ENCODE measurements at regions not wholly inside any gene's neighbourhood (a gene's known extent, or its start where the extent isn't known, plus 50 kb on each side); places are given as distances from the start of the nearest gene placed in this dataset.

GRCh38 chr9:100670719-100671118, 92.8 kb downstream of the CAVIN4 start:
- Histone ChIP-seq H3K9me3 (ENCODE audit: severe bottlenecking) (no peaks in the 10 kb centered on the region), H3K27ac (ENCODE audit: poor library complexity, severe bottlenecking) (no peak overlapping the region), H3K36me3 (ENCODE audit: low read depth) (no peaks in the 10 kb centered on the region), H3K4me3 (ENCODE audit: severe bottlenecking) (no peak overlapping the region), H3K27me3 (ENCODE audit: insufficient read depth, poor library complexity, severe bottlenecking) (no peaks in the 10 kb centered on the region), H3K4me1 (ENCODE audit: insufficient read depth, poor library complexity, severe bottlenecking) (no peaks in the 10 kb centered on the region)
- no peak for DNase-seq (ENCODE audit: low spot score)
- no peak for TF ChIP-seq CTCF (IDR thresholded peaks at IDR 0.05; ENCODE audit: poor library complexity, severe bottlenecking)
- no peak for ATAC-seq (ENCODE audit: low read depth)

- no peaks in the 10 kb centered on the region for H3K36me3 ChIP-seq (ENCODE audit: low read depth)
- ATAC-seq (ENCODE audit: low read depth) (no peak), DNase-seq (ENCODE audit: low spot score) (no peak)
- H3K9me3 ChIP-seq (ENCODE audit: severe bottlenecking) = no peaks in the 10 kb centered on the region
- H3K4me1 ChIP-seq (ENCODE audit: insufficient read depth, poor library complexity, severe bottlenecking) = no peaks in the 10 kb centered on the region
- H3K27ac ChIP-seq (ENCODE audit: poor library complexity, severe bottlenecking) = no peak overlapping the region
- no peaks in the 10 kb centered on the region for H3K27me3 ChIP-seq (ENCODE audit: insufficient read depth, poor library complexity, severe bottlenecking)
- no peak for TF ChIP-seq CTCF (IDR thresholded peaks at IDR 0.05; ENCODE audit: poor library complexity, severe bottlenecking)
- no peak overlapping the region for H3K4me3 ChIP-seq (ENCODE audit: severe bottlenecking)
Measured at GRCh38 chr9:100671898-100672297, 94.0 kb downstream of the CAVIN4 start.

GRCh38 chr9:100673249-100673648, 95.4 kb downstream of the CAVIN4 start:
- Histone ChIP-seq H3K36me3 (ENCODE audit: low read depth) (no peaks in the 10 kb centered on the region), H3K4me3 (ENCODE audit: severe bottlenecking) (no peak overlapping the region), H3K27ac (ENCODE audit: poor library complexity, severe bottlenecking) (no peak overlapping the region), H3K9me3 (ENCODE audit: severe bottlenecking) (no peaks in the 10 kb centered on the region), H3K4me1 (ENCODE audit: insufficient read depth, poor library complexity, severe bottlenecking) (no peaks in the 10 kb centered on the region), H3K27me3 (ENCODE audit: insufficient read depth, poor library complexity, severe bottlenecking) (no peaks in the 10 kb centered on the region)
- DNase-seq (ENCODE audit: low spot score) (no peak), ATAC-seq (ENCODE audit: low read depth) (no peak)
- no peak for TF ChIP-seq CTCF (IDR thresholded peaks at IDR 0.05; ENCODE audit: poor library complexity, severe bottlenecking)

GRCh38 chr9:100674419-100675122, 96.7 kb downstream of the CAVIN4 start:
- ATAC-seq (ENCODE audit: low read depth) (no peak), DNase-seq (ENCODE audit: low spot score) (no peak)
- no peak for TF ChIP-seq CTCF (IDR thresholded peaks at IDR 0.05; ENCODE audit: poor library complexity, severe bottlenecking)
- H3K4me3 ChIP-seq (ENCODE audit: severe bottlenecking) = no peak overlapping the region
- H3K36me3 ChIP-seq (ENCODE audit: low read depth) = no peaks in the 10 kb centered on the region
- no peaks in the 10 kb centered on the region for H3K4me1 ChIP-seq (ENCODE audit: insufficient read depth, poor library complexity, severe bottlenecking)
- H3K9me3 ChIP-seq (ENCODE audit: severe bottlenecking) = no peaks in the 10 kb centered on the region
- no peaks in the 10 kb centered on the region for H3K27me3 ChIP-seq (ENCODE audit: insufficient read depth, poor library complexity, severe bottlenecking)
- no peak overlapping the region for H3K27ac ChIP-seq (ENCODE audit: poor library complexity, severe bottlenecking)

GRCh38 chr9:100679834-100680233, 102.0 kb downstream of the CAVIN4 start:
- Histone ChIP-seq H3K27ac (ENCODE audit: poor library complexity, severe bottlenecking) (no peak overlapping the region), H3K4me1 (ENCODE audit: insufficient read depth, poor library complexity, severe bottlenecking) (no peaks in the 10 kb centered on the region), H3K36me3 (ENCODE audit: low read depth) (no peaks in the 10 kb centered on the region), H3K4me3 (ENCODE audit: severe bottlenecking) (no peak overlapping the region), H3K9me3 (ENCODE audit: severe bottlenecking) (no peaks in the 10 kb centered on the region), H3K27me3 (ENCODE audit: insufficient read depth, poor library complexity, severe bottlenecking) (no peaks in the 10 kb centered on the region)
- DNase-seq (ENCODE audit: low spot score) = no peak
- ATAC-seq (ENCODE audit: low read depth) = no peak
- TF ChIP-seq CTCF (IDR thresholded peaks at IDR 0.05; ENCODE audit: poor library complexity, severe bottlenecking) = no peak
